H7 (cell line): ENCODE measurements at regions not wholly inside any gene's neighbourhood (a gene's known extent, or its start where the extent isn't known, plus 50 kb on each side); places are given as distances from the start of the nearest gene placed in this dataset.

Experiments used
- DNase-seq: peaks from one replicate; pipeline ENCODE4 v3.0.0; 2012
- H3K27me3 ChIP-seq: 2 replicates; pipeline ENCODE4 v1.6.0; 2011; ENCODE audit warnings: mild to moderate bottlenecking, low read length; ENCODE audit not compliant: control insufficient read depth, insufficient read depth
- H3K36me3 ChIP-seq: replicated peaks from 2 replicates; pipeline ENCODE4 v1.5.1; 2011; ENCODE audit warnings: low read length; ENCODE audit not compliant: control insufficient read depth, insufficient read depth
- H3K4me3 ChIP-seq: 2 replicates; pipeline ENCODE4 v1.5.1; 2011; ENCODE audit warnings: low read depth, mild to moderate bottlenecking, control low read depth, low read length, moderate library complexity; ENCODE audit not compliant: insufficient read depth

DNA sequence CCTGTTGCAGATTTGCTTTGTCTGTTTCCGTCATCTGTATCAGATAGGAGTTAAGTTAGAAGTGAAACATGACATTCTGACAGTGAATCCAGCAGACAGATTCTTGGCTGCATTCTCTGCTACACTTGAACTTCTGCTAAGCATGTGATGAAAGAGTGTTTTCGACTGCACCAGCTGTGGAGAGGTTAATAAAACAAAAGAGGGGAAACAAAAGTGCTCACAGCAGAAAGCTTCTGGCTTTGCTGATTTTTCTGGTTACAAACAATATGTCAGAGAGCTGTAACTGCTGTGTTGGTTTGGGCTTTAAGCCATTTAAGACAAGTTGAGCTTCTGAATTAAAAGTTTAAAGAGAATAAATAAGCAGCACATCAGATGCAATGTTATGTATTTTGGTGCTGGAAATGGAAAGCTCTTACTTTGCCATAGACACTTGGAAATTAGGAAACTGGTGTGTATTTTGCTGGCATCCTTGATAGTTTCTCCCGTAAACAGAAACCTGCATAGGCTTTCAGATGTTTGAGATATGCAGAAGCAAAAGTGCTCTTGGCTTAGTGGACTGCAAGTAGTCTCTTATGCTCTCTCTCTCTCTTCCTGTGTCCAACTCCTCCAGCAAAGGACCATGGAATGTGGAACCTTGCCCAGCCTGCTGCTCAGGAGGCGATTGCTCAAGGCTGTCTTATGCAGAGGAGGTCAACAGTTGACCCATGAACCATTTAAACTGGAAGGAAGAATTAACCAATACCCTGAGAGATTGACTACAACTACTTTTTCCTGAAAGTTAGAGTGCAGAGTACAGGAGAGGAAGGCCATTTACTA, 104.9 kb downstream of the RPS12 start:
- no peaks in the 10 kb centered on the region for H3K36me3 ChIP-seq
- no peak overlapping the region for H3K4me3 ChIP-seq
- peak; percentile 4 for DNase-seq
- H3K27me3 ChIP-seq, result no peaks in the 10 kb centered on the region

DNA sequence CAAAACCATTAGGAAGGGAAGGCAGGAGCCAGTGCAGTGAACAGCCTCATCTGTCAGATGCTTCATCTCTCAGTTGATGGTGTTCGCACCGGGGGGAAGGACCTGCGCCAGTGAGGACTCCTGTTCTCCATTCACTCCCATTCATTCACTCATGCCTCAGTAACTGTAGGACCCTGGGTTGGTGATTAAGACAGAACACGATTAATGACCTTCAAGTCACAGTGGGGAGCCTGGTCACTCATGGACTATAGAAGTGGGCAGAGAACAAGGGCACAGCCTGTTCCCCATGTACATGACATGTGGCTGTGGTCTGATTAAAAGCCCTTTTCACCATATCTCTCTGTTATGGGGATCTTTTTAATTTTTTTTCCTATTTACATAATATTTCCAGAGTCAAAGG, 113.3 kb downstream of the RPS12 start:
- H3K27me3 ChIP-seq, result no peaks in the 10 kb centered on the region
- H3K4me3 ChIP-seq, result no peak overlapping the region
- H3K36me3 ChIP-seq, result no peaks in the 10 kb centered on the region
- DNase-seq, result no peak

DNA sequence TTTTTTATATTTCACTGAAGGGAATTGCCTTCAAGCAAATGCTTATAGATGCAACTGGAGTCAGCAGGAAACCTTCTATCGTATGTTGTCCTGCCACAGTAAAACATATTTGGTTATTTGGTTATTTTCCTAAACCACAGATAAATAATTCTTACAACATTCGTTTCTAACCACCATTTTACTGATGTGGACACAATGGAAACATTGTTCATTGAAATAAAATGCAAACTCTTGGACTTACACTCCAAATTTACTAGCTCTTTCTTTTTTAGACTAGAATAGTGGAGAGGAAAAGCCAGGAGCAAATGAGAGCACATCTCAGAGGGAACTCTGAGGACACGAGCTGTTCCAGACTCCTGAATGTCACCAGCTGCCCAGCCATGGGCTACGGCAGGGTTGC, 114.8 kb downstream of the RPS12 start:
- no peaks in the 10 kb centered on the region for H3K27me3 ChIP-seq
- DNase-seq, result no peak
- H3K4me3 ChIP-seq, result no peak overlapping the region
- H3K36me3 ChIP-seq, result no peaks in the 10 kb centered on the region

DNA sequence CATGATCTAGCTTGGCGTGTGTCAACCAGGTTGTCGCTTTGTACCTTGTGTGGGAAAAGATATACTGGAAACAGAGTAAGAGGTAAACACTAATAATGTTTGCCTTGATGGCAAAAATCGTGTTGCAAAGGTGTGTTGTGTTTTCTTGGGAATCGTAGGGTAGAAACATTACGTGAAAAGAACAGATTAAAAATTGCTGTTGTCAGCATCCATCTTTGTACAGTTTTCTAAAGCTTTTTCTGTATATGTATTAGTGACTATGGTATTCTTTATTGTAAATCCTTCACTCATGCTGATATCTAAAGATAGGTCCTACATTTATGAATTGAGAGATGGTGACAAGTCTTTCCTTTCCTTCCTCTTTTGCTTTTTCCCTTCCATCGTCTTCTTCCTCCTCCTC, 116.9 kb downstream of the RPS12 start:
- Histone ChIP-seq H3K36me3 (no peaks in the 10 kb centered on the region), H3K4me3 (no peak overlapping the region), H3K27me3 (no peaks in the 10 kb centered on the region)
- no peak for DNase-seq

DNA sequence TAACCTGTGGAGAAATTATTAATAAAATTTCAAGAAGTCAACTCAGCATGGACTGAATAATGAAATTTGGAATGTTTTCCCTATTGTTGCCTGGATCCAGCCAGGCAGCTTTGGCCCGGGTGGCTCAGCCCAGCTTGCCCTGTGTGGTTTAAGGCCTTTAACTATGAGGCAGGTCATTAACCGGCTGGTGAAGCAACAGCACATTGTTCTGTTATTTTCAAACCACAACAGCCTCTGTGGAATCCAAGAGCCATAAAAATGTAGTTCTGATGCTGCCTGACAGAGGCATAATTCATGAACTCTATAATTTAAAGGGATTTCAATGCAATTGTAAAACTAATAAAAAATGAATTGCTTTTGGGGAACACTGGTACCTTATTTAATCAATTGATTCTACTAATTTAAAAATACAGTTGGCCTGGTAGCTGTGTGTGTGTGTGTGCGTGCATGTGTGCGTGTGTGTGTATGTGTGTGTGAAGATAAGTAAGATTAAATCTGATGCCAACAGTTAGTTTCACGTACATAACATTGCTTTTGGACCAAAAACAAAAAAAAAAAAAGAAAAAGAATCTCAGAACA, 117.7 kb downstream of the RPS12 start:
- Histone ChIP-seq H3K36me3 (no peaks in the 10 kb centered on the region), H3K27me3 (no peaks in the 10 kb centered on the region), H3K4me3 (no peak overlapping the region)
- DNase-seq, result no peak

DNA sequence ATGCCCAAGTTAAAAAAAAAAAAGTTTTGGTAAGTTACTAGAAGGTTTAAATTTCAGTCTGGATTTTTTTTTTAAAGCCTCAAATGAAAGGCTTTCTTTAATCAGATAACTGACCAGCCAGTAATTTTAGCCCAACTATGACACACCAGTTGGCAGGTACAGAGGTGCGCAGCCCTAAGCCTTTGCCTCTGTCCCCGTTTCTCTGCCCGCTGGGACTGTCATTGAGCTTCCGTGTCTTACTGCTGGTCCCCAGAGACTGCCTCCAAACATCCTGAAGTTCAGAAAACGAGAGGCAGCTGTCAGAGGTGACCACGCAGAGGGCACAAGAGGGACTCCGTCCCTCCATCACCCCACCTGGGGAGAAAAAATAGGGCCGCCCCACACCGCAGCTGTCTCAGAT, 118.2 kb downstream of the RPS12 start:
- Histone ChIP-seq H3K4me3 (no peak overlapping the region), H3K36me3 (no peaks in the 10 kb centered on the region), H3K27me3 (no peaks in the 10 kb centered on the region)
- DNase-seq, result no peak

DNA sequence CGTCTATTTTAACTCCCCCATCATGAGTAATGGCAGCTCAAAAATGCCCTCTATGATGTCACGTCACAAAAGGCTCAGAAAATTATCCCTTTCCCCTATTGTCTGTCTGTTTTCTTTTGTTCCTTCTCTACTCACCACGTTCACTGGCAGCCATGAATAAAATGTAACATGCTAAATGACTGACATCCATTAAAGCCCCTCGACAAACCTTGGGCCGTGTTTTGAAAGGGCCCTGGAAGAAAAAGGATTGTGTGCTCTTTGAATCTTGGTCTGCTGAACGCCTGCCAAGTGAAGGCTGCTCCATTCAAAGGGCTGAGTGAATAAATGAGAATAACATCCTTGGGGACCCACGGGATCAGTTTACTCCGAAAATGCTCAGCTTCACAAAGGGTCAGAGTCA, 118.7 kb downstream of the RPS12 start:
- H3K36me3 ChIP-seq, result no peaks in the 10 kb centered on the region
- H3K4me3 ChIP-seq, result no peak overlapping the region
- DNase-seq, result no peak
- H3K27me3 ChIP-seq, result no peaks in the 10 kb centered on the region

DNA sequence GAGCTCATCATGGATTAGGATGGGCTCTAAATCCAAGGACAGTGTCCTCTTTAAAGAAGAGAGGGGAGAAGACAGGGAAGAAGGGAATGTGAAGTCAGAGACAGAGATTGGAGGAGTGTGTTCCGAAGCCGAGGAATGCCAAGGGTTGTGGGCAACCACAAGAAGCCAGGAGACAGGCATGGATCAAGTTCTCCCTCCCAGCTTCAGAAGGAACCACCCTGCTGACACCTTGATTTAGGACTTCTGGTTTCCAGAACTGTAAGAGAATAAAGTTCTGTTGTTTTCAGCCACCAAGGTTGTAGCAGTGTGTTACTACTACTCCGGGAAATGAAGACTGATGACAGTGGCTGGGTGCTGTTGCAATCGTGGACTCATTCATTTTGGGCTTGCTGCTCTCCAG, 120.1 kb downstream of the RPS12 start:
- Histone ChIP-seq H3K27me3 (no peaks in the 10 kb centered on the region), H3K4me3 (no peak overlapping the region), H3K36me3 (no peaks in the 10 kb centered on the region)
- DNase-seq, result no peak

DNA sequence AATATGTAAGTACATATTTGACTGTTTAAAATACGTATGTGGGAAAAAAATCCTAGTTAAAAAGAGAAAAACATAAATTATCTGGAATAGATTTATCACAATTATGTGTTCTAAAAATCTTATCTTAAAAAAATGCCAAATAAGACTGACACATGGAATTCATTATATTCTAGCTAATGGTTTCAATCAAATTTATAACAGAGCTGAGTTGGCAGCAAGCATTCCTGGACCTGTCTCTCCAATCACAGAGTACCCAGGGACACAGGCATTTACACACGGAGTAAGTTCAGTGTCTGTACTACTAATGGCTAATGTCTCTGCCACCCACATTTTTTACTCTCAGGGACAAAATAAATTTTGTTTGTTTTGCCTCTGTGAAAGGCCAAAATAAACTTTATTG, 122.3 kb downstream of the RPS12 start:
- H3K27me3 ChIP-seq, result no peaks in the 10 kb centered on the region
- H3K4me3 ChIP-seq, result no peak overlapping the region
- DNase-seq, result no peak
- H3K36me3 ChIP-seq, result no peaks in the 10 kb centered on the region

DNA sequence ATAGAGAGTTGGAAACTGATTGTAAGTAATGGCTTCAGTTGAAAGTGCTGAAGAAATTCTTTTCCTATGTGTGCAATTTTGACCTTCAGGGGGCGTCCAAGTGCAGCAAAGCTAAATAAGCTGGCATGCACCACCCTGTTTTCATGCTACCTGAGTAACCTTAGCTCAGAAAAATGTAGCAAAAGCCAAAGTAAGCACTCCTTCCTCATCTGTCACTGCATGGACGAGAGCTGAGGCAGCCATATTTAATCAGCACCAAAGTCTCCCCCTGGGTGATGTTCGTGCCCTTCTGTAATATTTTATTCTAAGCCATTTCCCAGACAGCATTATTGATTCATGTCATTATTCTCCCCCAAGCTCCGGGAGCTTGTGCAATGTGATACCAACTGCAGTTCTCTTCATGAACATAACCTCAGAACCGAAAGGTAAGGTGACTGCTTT, 123.1 kb downstream of the RPS12 start:
- Histone ChIP-seq H3K27me3 (no peaks in the 10 kb centered on the region), H3K4me3 (no peak overlapping the region), H3K36me3 (no peaks in the 10 kb centered on the region)
- DNase-seq, result peak; percentile 52

DNA sequence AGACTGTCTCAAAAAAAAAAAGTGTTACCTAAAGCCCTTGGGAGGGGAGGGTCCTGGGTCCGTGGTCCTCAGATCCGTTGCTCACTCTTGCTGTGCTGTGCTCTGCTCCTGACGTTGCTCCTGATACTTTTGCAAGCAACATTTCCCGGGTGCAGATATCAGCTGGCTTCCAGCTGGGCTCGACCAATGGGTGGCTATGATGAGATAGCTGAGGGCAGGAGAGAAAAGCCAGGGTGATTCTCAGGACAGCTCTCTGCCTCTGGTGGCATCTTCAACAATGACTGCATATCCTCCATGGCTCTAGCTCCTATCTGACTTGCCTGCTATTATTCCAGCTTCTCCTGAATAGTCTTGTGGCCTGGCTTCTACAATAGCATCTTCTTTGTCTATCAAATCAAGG, 134.5 kb downstream of the RPS12 start:
- Histone ChIP-seq H3K4me3 (no peak overlapping the region), H3K27me3 (no peaks in the 10 kb centered on the region), H3K36me3 (no peaks in the 10 kb centered on the region)
- no peak for DNase-seq

DNA sequence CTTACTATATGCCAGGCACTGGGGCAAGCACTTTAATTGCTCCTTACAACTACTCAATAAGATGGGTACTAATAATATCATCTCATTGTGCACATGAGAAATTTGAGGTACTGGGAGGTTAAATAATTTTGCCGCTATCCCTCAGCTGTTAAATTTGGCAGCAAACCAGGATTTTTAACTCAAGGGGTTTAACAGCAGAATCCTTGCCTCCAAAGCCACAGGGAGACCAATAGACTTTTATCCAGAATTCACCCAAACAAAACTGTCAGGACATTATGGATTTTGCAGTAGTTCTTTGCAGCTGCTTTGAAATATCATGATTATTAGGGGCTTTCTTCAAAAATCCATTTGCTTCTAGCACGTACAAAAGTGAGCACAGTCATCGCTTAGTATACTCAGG, 136.2 kb downstream of the RPS12 start:
- H3K36me3 ChIP-seq, result no peaks in the 10 kb centered on the region
- no peaks in the 10 kb centered on the region for H3K27me3 ChIP-seq
- DNase-seq, result no peak
- no peak overlapping the region for H3K4me3 ChIP-seq

DNA sequence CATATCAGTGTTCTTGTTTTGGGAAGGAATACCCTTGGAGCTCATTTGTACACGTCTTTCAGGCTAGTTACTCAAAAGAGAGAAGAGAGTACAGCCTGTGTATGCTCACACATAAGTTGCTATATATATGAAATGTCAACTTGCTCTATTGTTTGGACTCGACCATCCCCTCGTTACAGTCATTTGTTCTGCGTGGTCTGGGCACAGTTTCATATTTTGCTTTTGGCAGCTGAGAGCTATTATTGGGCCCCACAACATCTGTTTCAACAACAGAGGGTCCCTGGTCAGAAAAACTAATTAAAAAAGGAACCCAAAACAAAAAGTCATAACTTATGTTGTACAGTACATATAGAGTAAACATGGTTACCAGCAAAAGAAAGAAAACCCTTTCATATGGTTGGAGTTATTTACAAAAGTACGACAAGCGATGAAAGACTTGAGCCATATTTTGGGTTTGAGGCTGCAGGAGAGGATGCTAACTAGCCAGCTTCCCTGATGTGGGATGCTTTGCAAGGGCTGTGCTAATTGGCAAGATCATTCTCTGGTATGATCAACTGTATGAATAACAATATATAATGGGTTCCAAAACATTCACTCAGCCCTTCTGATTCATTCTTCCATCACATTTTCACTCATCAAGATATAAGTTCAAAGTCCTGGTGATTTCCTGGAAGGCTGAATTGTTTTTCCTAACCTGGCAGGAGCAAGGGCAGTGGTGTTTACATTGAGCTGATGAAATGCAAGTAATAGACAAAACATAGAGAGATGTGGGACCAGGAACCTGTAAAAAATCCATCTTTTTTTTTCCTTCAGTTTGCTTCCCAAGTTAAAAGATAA, 137.9 kb downstream of the RPS12 start:
- no peak for DNase-seq
- Histone ChIP-seq H3K27me3 (no peaks in the 10 kb centered on the region), H3K36me3 (no peaks in the 10 kb centered on the region), H3K4me3 (no peak overlapping the region)

DNA sequence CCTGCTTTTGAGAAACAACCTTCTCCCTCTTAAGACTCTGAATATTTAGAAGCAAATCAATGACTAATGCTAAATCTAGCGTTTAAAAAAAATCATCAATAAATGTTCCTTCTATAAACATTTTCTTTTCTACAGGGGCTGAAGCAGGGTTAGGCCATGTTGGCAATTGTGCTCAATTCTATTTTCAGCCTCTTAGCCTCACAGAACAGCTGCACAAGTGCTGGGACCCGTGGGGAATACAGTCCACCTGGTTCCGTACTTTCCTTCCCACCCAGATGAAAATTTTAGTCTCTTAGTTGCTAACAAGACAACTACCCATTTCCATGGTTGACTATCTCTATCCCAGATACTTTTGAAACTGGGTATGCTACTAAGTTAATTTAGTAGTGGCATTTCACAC, 138.6 kb downstream of the RPS12 start:
- Histone ChIP-seq H3K4me3 (no peak overlapping the region), H3K36me3 (no peaks in the 10 kb centered on the region), H3K27me3 (no peaks in the 10 kb centered on the region)
- no peak for DNase-seq

DNA sequence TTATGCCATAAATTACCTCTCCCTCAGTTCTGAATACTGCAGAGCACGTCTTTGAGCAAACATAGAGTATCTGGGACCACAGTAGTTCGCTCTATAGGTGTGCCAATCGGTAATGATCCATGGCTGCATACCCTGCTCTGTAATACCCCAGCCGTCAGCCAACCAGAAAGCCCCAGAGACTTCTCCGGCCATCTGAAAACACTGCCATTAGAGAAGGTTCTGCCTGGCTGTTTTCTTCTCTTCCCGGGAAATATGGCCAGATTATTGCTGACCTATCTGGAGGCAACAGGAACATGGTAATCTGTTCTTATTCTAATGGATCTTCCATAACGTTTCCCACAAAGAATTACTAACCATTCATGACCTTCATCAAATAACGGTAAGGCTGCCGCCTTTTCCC, 139.9 kb downstream of the RPS12 start:
- Histone ChIP-seq H3K4me3 (no peak overlapping the region), H3K27me3 (no peaks in the 10 kb centered on the region), H3K36me3 (no peaks in the 10 kb centered on the region)
- no peak for DNase-seq
